ENCODE measurements at regions not wholly inside any gene's neighbourhood (a gene's known extent, or its start where the extent isn't known, plus 50 kb on each side); places are given as distances from the start of the nearest gene placed in this dataset.

- intact Hi-C loops (cut with DNase I): no loop called here
- no peak for TF ChIP-seq CTCF (IDR thresholded peaks at IDR 0.05)
- no peak for FAIRE-seq
- Histone ChIP-seq H3K27me3 (no peaks in the 10 kb centered on the region), H3K27ac (no peak overlapping the region), H3K36me3 (no peaks in the 10 kb centered on the region), H3K9me3 (no peaks in the 10 kb centered on the region), H3K4me1 (no peaks in the 10 kb centered on the region), H3K4me3 (no peak overlapping the region)
- 56 to 67% methylated on average over 6 of the region's 6 CpGs for WGBS, 2 donors
- no peak for DNase-seq
- no peak for ATAC-seq
These were observed 455.3 kb downstream of the HACE1 start for GRCh38 chr6:104404377-104404776.

DNA sequence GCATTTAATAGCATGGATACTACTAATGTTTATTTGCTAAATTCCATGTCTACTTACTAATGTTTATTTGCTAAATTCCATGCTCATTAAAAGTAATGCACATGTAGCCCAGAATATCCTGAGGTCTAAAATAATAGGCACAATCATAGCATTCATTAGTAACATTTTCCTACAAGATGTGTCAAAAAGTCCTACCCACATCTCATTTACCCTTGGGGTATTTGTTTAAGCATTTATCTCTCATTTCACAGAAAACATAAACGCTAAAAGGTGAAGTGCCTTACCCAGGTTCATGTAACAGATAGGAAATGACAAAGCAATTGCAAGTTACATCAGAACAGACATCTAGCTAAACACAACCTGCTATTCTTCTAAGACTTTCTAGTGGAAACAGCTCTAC lies 457.1 kb downstream of the HACE1 start:
- Histone ChIP-seq H3K36me3 (no peaks in the 10 kb centered on the region), H3K4me1 (no peaks in the 10 kb centered on the region), H3K4me3 (no peak overlapping the region), H3K9me3 (no peaks in the 10 kb centered on the region), H3K27ac (no peak overlapping the region), H3K27me3 (no peaks in the 10 kb centered on the region)
- no peak for FAIRE-seq
- no peak for TF ChIP-seq CTCF (IDR thresholded peaks at IDR 0.05)
- intact Hi-C loops (cut with DNase I): no loop called here
- 29 to 37% methylated on average over 1 of the region's 1 CpG for WGBS, 2 donors
- DNase-seq: no peak
- no peak for ATAC-seq

GRCh38 chr6:104401926-104402325 lies 457.8 kb downstream of the HACE1 start:
- DNase-seq: no peak
- Histone ChIP-seq H3K4me1 (no peaks in the 10 kb centered on the region), H3K36me3 (no peaks in the 10 kb centered on the region), H3K27me3 (no peaks in the 10 kb centered on the region), H3K4me3 (no peak overlapping the region), H3K27ac (no peak overlapping the region), H3K9me3 (no peaks in the 10 kb centered on the region)
- no peak for TF ChIP-seq CTCF (IDR thresholded peaks at IDR 0.05)
- intact Hi-C loops (cut with DNase I): no loop called here
- FAIRE-seq: no peak
- ATAC-seq: no peak
- WGBS, 2 donors: 66 to 86% methylated on average over 5 of the region's 5 CpGs

- FAIRE-seq (no peak), ATAC-seq (no peak), DNase-seq (no peak)
- intact Hi-C loops (cut with DNase I): no loop called here
- Histone ChIP-seq H3K36me3 (no peaks in the 10 kb centered on the region), H3K27me3 (no peaks in the 10 kb centered on the region), H3K9me3 (no peaks in the 10 kb centered on the region), H3K27ac (no peak overlapping the region), H3K4me1 (no peaks in the 10 kb centered on the region), H3K4me3 (no peak overlapping the region)
- 51 to 57% methylated on average over 5 of the region's 5 CpGs for WGBS, 2 donors
- TF ChIP-seq CTCF (IDR thresholded peaks at IDR 0.05): no peak
These were observed 458.9 kb downstream of the HACE1 start for GRCh38 chr6:104400844-104401243.

GRCh38 chr6:104396077-104396476 lies 463.6 kb downstream of the HACE1 start:
- WGBS, 2 donors: 63 to 79% methylated on average over 3 of the region's 3 CpGs
- ATAC-seq: no peak

More at GRCh38 chr6:104396077-104396476, 463.6 kb downstream of the HACE1 start:
- no peak for FAIRE-seq
- intact Hi-C loops (cut with DNase I): no loop called here
- TF ChIP-seq CTCF (IDR thresholded peaks at IDR 0.05): no peak
- Histone ChIP-seq H3K4me1 (no peaks in the 10 kb centered on the region), H3K4me3 (no peak overlapping the region), H3K36me3 (no peaks in the 10 kb centered on the region), H3K27me3 (no peaks in the 10 kb centered on the region), H3K9me3 (no peaks in the 10 kb centered on the region), H3K27ac (no peak overlapping the region)
- DNase-seq: no peak

All from pancreas (tissue), 10 donors.